ENCODE measurements at regions not wholly inside any gene's neighbourhood (a gene's known extent, or its start where the extent isn't known, plus 50 kb on each side); places are given as distances from the start of the nearest gene placed in this dataset.

GRCh38 chr7:19970514-19970913 is 197.1 kb upstream of the TMEM196 start:
- intact Hi-C loops (cut with DNase I; ENCODE audit: low total_unique reads): no loop called here
- Histone ChIP-seq H3K9me3 (no peaks in the 10 kb centered on the region), H3K27me3 (no peaks in the 10 kb centered on the region), H3K27ac (no peak overlapping the region), H3K36me3 (no peaks in the 10 kb centered on the region), H3K4me3 (no peak overlapping the region), H3K4me1 (peaks cover 0 to 10% (median 0%) of the 10 kb centered on the region in 4 donors)
- DNase-seq: no peak
- TF ChIP-seq POLR2A (IDR thresholded peaks at IDR 0.05) (no peak), EP300 (IDR thresholded peaks at IDR 0.05) (no peak), POLR2AphosphoS5 (IDR thresholded peaks at IDR 0.05) (no peak), CTCF (IDR thresholded peaks at IDR 0.05) (no peak)

GRCh38 chr7:19969859-19970493 is 196.6 kb upstream of the TMEM196 start:
- Histone ChIP-seq H3K4me3 (no peak overlapping the region), H3K27me3 (no peaks in the 10 kb centered on the region), H3K27ac (no peak overlapping the region), H3K4me1 (peaks cover 0 to 10% (median 0%) of the 10 kb centered on the region in 4 donors), H3K36me3 (no peaks in the 10 kb centered on the region), H3K9me3 (no peaks in the 10 kb centered on the region)
- TF ChIP-seq CTCF (IDR thresholded peaks at IDR 0.05) (no peak), POLR2A (IDR thresholded peaks at IDR 0.05) (no peak), POLR2AphosphoS5 (IDR thresholded peaks at IDR 0.05) (no peak), EP300 (IDR thresholded peaks at IDR 0.05) (no peak)
- 13 to 21% (median 16%) methylated on average over 4 of the region's 4 CpGs for WGBS, 5 donors
- intact Hi-C loops (cut with DNase I; ENCODE audit: low total_unique reads): no loop called here
- DNase-seq: peak in 1 of 2 donors; percentile 45

- TF ChIP-seq CTCF (IDR thresholded peaks at IDR 0.05): no peak
- TF ChIP-seq POLR2A (IDR thresholded peaks at IDR 0.05): no peak
- TF ChIP-seq POLR2AphosphoS5 (IDR thresholded peaks at IDR 0.05): no peak
- TF ChIP-seq EP300 (IDR thresholded peaks at IDR 0.05): no peak
- Histone ChIP-seq H3K4me1 (no peaks in the 10 kb centered on the region), H3K36me3 (no peaks in the 10 kb centered on the region), H3K27ac (no peak overlapping the region), H3K4me3 (no peak overlapping the region), H3K27me3 (no peaks in the 10 kb centered on the region), H3K9me3 (no peaks in the 10 kb centered on the region)
- intact Hi-C loops (cut with DNase I; ENCODE audit: low total_unique reads): no loop called here
- 33 to 61% (median 47%) methylated on average over 2 of the region's 2 CpGs for WGBS, 5 donors
- peak in 1 of 2 donors; percentile 36 for DNase-seq
These were observed 190.8 kb upstream of the TMEM196 start for GRCh38 chr7:19964246-19964645.

GRCh38 chr7:19963695-19964094 is 190.3 kb upstream of the TMEM196 start:
- intact Hi-C loops (cut with DNase I; ENCODE audit: low total_unique reads): no loop called here
- DNase-seq: no peak
- Histone ChIP-seq H3K36me3 (no peaks in the 10 kb centered on the region), H3K27ac (no peak overlapping the region), H3K4me1 (no peaks in the 10 kb centered on the region), H3K9me3 (no peaks in the 10 kb centered on the region), H3K27me3 (no peaks in the 10 kb centered on the region), H3K4me3 (no peak overlapping the region)
- 86 to 98% (median 91%) methylated on average over 1 of the region's 1 CpG for WGBS, 5 donors
- TF ChIP-seq POLR2AphosphoS5 (IDR thresholded peaks at IDR 0.05) (no peak), EP300 (IDR thresholded peaks at IDR 0.05) (no peak), CTCF (IDR thresholded peaks at IDR 0.05) (no peak), POLR2A (IDR thresholded peaks at IDR 0.05) (no peak)

Data from stomach (tissue), 8 donors.